Osteocyte (in vitro differentiated cells): ENCODE measurements at regions not wholly inside any gene's neighbourhood (a gene's known extent, or its start where the extent isn't known, plus 50 kb on each side); places are given as distances from the start of the nearest gene placed in this dataset.

Experiments used
- DNase-seq: peaks from one replicate; pipeline ENCODE4 v3.0.0; 2021; ENCODE audit warnings: mixed read lengths; ENCODE audit not compliant: unreplicated experiment; ENCODE audit errors: extremely low spot score
- H3K27ac Mint-ChIP-seq: one replicate; pipeline ENCODE4 v1.8.0; 2021; ENCODE audit warnings: mild to moderate bottlenecking, mixed read lengths; ENCODE audit not compliant: unreplicated experiment
- H3K27me3 Mint-ChIP-seq: one replicate; pipeline ENCODE4 v1.8.0; 2021; ENCODE audit warnings: mixed read lengths; ENCODE audit not compliant: unreplicated experiment
- H3K36me3 Mint-ChIP-seq: one replicate; pipeline ENCODE4 v1.8.0; 2021; ENCODE audit warnings: mixed read lengths; ENCODE audit not compliant: unreplicated experiment
- H3K4me1 Mint-ChIP-seq: one replicate; pipeline ENCODE4 v1.8.0; 2021; ENCODE audit warnings: mixed read lengths; ENCODE audit not compliant: unreplicated experiment
- H3K4me3 Mint-ChIP-seq: one replicate; pipeline ENCODE4 v1.8.0; 2021; ENCODE audit warnings: mild to moderate bottlenecking, moderate library complexity, mixed read lengths; ENCODE audit not compliant: unreplicated experiment
- H3K9me3 Mint-ChIP-seq: one replicate; pipeline ENCODE4 v1.8.0; 2021; ENCODE audit warnings: mixed read lengths; ENCODE audit not compliant: unreplicated experiment
- CTCF ChIP-seq: fragments of 200-600 bp; sonication (generic); IDR thresholded peaks from 2 replicates; pipeline ENCODE4 v1.5.0; 2021; ENCODE audit warnings: antibody characterized with exemption, mild to moderate bottlenecking, moderate library complexity

DNA sequence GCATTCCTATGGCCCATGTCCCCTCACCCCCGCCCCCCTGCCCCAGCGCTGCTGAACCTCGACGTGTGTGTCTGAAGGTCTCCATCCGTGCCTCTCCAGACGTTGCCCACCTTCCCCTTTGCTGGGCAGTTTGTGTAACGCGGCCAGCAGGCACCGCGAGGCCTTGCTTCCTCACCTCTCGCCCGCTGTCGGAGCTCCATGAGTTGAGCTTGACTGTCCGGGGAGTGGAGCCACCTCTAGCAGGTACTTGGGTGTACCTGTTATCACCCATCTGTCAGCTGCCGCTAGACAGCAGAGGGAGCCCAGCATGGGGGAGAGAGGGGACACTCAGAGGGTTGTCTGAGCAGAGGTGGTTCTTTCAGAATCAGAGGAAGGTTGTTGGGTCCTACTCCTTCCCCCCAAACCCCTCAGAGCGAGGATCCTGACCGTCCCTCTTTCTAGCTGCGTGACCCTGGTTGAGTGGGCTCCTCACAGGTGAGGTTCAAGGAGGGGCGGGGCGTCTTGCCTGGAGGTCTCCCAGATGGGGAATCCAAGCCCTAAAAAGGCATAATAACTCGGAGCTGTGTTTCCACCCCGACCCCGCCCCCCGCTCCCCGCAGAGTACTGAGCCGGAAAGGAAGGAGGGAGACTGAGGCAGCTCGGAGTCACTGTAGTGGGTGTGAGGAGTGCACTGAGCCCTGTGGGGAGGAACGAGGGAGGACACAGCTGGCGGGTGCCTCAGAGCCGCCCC lies 184.7 kb downstream of the C9orf50 start:
- H3K4me1 Mint-ChIP-seq = peaks cover 16% of the 10 kb centered on the region

GRCh38 chr9:129435291-129435690 lies 185.6 kb downstream of the C9orf50 start:
- TF ChIP-seq CTCF = no peak
- H3K27me3 Mint-ChIP-seq = peaks cover 9% of the 10 kb centered on the region
- DNase-seq = no peak
- H3K4me1 Mint-ChIP-seq = peaks cover 16% of the 10 kb centered on the region
- H3K36me3 Mint-ChIP-seq = no peaks in the 10 kb centered on the region
- no peak overlapping the region for H3K4me3 Mint-ChIP-seq
- no peak overlapping the region for H3K27ac Mint-ChIP-seq
- H3K9me3 Mint-ChIP-seq = no peaks in the 10 kb centered on the region

More for the DNA sequence above, 184.7 kb downstream of the C9orf50 start:
- Mint-ChIP-seq H3K36me3 (no peaks in the 10 kb centered on the region), H3K27ac (no peak overlapping the region), H3K9me3 (no peaks in the 10 kb centered on the region), H3K27me3 (peaks cover 9% of the 10 kb centered on the region), H3K4me3 (no peak overlapping the region)
- TF ChIP-seq CTCF = no peak
- no peak for DNase-seq

DNA sequence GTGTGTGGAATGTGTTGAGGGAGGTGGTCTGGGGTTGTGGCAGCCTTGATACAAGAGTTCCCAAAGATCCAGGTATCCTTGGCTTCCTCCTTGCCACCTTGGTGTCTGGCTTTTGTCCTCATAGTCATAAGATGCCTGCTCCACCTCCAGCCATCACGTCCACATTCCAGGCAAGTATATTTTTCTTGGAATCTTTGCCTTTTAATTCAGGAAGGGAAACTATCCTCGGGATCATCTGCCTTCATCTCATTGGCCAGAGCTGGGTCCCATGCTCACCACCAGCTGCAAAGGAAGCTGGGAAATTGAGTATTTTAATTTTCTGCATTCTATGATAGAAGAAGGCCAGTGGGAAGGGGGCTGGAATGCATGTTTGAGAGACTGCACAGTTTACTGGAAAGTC lies 186.7 kb downstream of the C9orf50 start:
- TF ChIP-seq CTCF = no peak
- no peak for DNase-seq
- no peaks in the 10 kb centered on the region for H3K9me3 Mint-ChIP-seq
- H3K27ac Mint-ChIP-seq = no peak overlapping the region
- H3K4me3 Mint-ChIP-seq = no peak overlapping the region
- H3K27me3 Mint-ChIP-seq = peaks cover 9% of the 10 kb centered on the region
- H3K36me3 Mint-ChIP-seq = no peaks in the 10 kb centered on the region
- H3K4me1 Mint-ChIP-seq = peaks cover 16% of the 10 kb centered on the region

DNA sequence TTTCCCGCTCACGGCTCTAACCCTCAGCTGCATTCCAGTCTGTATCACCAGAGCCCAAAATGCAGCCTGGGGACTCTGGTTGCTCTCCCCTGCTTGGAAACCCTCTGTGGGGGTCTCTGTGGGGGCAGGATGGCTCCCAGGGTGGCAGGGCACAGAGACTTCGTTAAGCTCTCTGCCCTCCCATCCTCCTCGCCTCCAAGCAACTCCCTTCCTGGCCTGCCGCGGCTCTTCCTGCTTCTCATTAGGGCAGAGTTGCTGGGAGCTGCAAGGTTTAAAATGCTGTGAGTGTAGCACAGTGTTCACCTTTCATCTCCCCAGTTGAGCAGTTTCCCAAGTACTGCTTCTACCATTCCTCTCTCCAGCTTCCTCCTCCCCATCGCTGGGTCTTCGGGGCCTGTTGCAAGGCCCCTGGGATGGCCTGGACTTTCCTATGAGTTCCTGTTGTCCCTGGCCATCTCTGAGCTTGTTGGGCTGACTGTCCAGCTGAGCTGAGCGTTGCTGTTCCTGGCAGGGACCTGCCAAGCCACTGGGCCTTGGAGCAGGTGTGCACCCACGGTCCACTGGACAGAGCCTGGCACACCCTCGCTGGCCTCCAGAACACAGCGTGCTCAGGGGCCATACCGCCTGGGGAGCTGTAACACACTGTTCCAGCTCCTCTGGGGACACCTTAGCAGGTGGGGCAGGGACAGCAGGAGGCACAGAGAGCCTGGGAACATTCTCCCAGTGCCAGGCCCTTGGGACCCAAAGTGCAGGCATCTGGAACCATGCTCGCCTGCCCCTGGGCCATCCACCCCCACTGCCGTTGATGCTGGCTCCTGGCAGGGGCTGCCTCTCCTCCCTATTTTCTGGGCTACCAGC lies 188.4 kb downstream of the C9orf50 start:
- no peak for DNase-seq
- Mint-ChIP-seq H3K36me3 (no peaks in the 10 kb centered on the region), H3K27ac (no peak overlapping the region), H3K27me3 (peaks cover 5% of the 10 kb centered on the region), H3K4me3 (no peak overlapping the region), H3K9me3 (no peaks in the 10 kb centered on the region), H3K4me1 (peaks cover 12% of the 10 kb centered on the region)
- no peak for TF ChIP-seq CTCF
